Liver (tissue), 8 donors: ENCODE measurements at regions not wholly inside any gene's neighbourhood (a gene's known extent, or its start where the extent isn't known, plus 50 kb on each side); places are given as distances from the start of the nearest gene placed in this dataset.

Experiments used
- DNase-seq: peaks from one replicate; pipeline ENCODE4 v3.0.0-alpha.2; 2017; ENCODE audit warnings: low spot score
- H3K27ac ChIP-seq, 2 donors: one replicate each; pipeline ENCODE4 v1.7.0; 2013; ENCODE audit warnings: inconsistent platforms in 2 of 2, low read length in 2 of 2, control low read depth in 1 of 2, low read depth in 1 of 2, mild to moderate bottlenecking in 1 of 2
- H3K27me3 ChIP-seq, 4 donors: one replicate each; pipeline versions ENCODE4 v1.6.1 to v1.7.0; 2013; ENCODE audit warnings: low read length in 3 of 4, inconsistent platforms in 1 of 4, mild to moderate bottlenecking in 1 of 4, moderate library complexity in 1 of 4; ENCODE audit not compliant: control insufficient read depth in 4 of 4, insufficient read depth in 4 of 4
- H3K36me3 ChIP-seq, 4 donors: one replicate each; pipeline versions ENCODE4 v1.6.1 to v1.7.0; 2013; ENCODE audit warnings: low read length in 3 of 4, mild to moderate bottlenecking in 3 of 4, low read depth in 1 of 4, moderate library complexity in 1 of 4; ENCODE audit not compliant: control insufficient read depth in 4 of 4, insufficient read depth in 3 of 4
- H3K4me1 ChIP-seq, 4 donors: one replicate each; pipeline versions ENCODE4 v1.6.1 to v1.7.0; 2013; ENCODE audit warnings: low read length in 3 of 4, mild to moderate bottlenecking in 3 of 4, moderate library complexity in 1 of 4; ENCODE audit not compliant: control insufficient read depth in 4 of 4, insufficient read depth in 4 of 4
- H3K4me3 ChIP-seq, 3 donors: one replicate each; pipeline versions ENCODE4 v1.6.1 to v1.7.0; 2013; ENCODE audit warnings: low read length in 3 of 3, control low read depth in 1 of 3, low read depth in 1 of 3, mild to moderate bottlenecking in 1 of 3
- H3K9ac ChIP-seq, 2 donors: one replicate each; pipeline ENCODE4 v1.7.0; 2013; ENCODE audit warnings: low read length in 2 of 2, mild to moderate bottlenecking in 2 of 2, moderate library complexity in 2 of 2, control low read depth in 1 of 2, low read depth in 1 of 2
- H3K9me3 ChIP-seq, 4 donors: one replicate each; pipeline versions ENCODE4 v1.6.1 to v1.7.0; 2013; ENCODE audit warnings: low read length in 3 of 4; ENCODE audit not compliant: control insufficient read depth in 4 of 4
- CTCF ChIP-seq: fragments of 150-350 bp; IDR thresholded peaks from 2 replicates; pipeline ENCODE4 v1.5.1; 2017; ENCODE audit warnings: improper control_type of control experiment, low read depth, low read length; ENCODE audit not compliant: missing input control
- FOXA1 ChIP-seq: IDR thresholded peaks from 2 replicates; pipeline ENCODE4 v1.6.1; 2016; ENCODE audit warnings: antibody characterized with exemption
- FOXA2 ChIP-seq: IDR thresholded peaks from 2 replicates; pipeline ENCODE4 v1.6.1; 2016; ENCODE audit warnings: antibody characterized with exemption
- GABPA ChIP-seq, 2 donors: IDR thresholded peaks in 1 of 2; conservative IDR thresholded peaks in 1 of 2; 2 replicates each; pipeline ENCODE4 v1.6.1; 2016; ENCODE audit warnings: antibody characterized with exemption in 2 of 2, mild to moderate bottlenecking in 1 of 2, moderate library complexity in 1 of 2
- HNF4A ChIP-seq, 2 donors: conservative IDR thresholded peaks; 2 replicates each; pipeline ENCODE4 v1.6.1; 2016; ENCODE audit warnings: antibody characterized with exemption in 2 of 2, mild to moderate bottlenecking in 2 of 2
- HNF4G ChIP-seq: IDR thresholded peaks from 2 replicates; pipeline ENCODE4 v1.6.1; 2016; ENCODE audit warnings: antibody characterized with exemption
- JUND ChIP-seq, 2 donors: IDR thresholded peaks; 2 replicates each; pipeline ENCODE4 v1.6.1; 2016; ENCODE audit warnings: antibody characterized with exemption in 2 of 2
- REST ChIP-seq: IDR thresholded peaks from 2 replicates; pipeline ENCODE4 v1.6.1; 2016; ENCODE audit warnings: antibody characterized with exemption, mild to moderate bottlenecking
- RXRA ChIP-seq, 2 donors: IDR thresholded peaks; 2 replicates each; pipeline ENCODE4 v1.6.1; 2017 to 2018; ENCODE audit warnings: antibody characterized with exemption in 2 of 2, mild to moderate bottlenecking in 1 of 2
- whole genome bisulfite sequencing: extraction: QIAGEN DNeasy Blood & Tissue Kit; methylation state at CpG from one replicate; pipeline ENCODE4 v1.1.7; 2013; 5-methylcytosine and 5-hydroxymethylcytosine counted together
- TF ChIP-seq, protein P1 (sequence below): IDR thresholded peaks from 2 replicates; pipeline ENCODE4 v1.6.1; 2016; ENCODE audit warnings: antibody characterized with exemption
- TF ChIP-seq, protein P2 (sequence below): IDR thresholded peaks from 2 replicates; pipeline ENCODE4 v1.6.1; 2016; ENCODE audit warnings: antibody characterized with exemption
- donor health status: healthy.
- donor health status: healthy.
- donor health status: healthy.
- donor health status: healthy.
- donor health status: healthy.

DNA sequence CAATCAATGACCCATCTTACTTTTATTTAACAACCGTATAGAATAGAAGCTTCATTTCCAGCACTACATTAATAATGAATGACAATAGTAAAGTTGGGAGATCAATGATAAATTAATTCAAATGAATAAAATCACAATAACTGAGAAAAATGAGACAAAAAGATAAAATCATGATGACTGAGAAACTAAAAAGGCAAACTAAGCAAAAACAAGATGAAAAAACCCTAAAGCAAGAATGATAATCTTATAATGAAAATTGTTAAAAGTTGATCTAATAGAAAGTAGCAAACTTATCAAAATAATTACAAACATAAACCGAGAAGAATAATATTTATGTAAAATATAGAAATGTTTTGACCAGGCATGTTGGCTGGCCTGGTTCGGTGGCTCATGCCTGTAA is 130.4 kb upstream of the INPP4B start:
- TF ChIP-seq GABPA (IDR thresholded peaks at IDR 0.05 in 1 of 2, conservative IDR thresholded peaks at IDR 0.05 in 1 of 2): no peak
- TF ChIP-seq, protein P1, sequence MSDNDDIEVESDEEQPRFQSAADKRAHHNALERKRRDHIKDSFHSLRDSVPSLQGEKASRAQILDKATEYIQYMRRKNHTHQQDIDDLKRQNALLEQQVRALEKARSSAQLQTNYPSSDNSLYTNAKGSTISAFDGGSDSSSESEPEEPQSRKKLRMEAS: no peak
- no peak for TF ChIP-seq JUND (IDR thresholded peaks at IDR 0.05)
- TF ChIP-seq, protein P2, sequence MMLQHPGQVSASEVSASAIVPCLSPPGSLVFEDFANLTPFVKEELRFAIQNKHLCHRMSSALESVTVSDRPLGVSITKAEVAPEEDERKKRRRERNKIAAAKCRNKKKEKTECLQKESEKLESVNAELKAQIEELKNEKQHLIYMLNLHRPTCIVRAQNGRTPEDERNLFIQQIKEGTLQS: no peak
- Histone ChIP-seq H3K27me3 (peaks cover 0 to 3% (median 0%) of the 10 kb centered on the region in 4 donors), H3K27ac (no peak overlapping the region), H3K4me1 (no peaks in the 10 kb centered on the region), H3K9ac (no peak overlapping the region), H3K36me3 (no peaks in the 10 kb centered on the region), H3K9me3 (no peaks in the 10 kb centered on the region), H3K4me3 (no peak overlapping the region)
- DNase-seq: no peak
- WGBS: 82% methylated on average over 3 of the region's 3 CpGs

- H3K36me3 ChIP-seq: no peaks in the 10 kb centered on the region
- TF ChIP-seq RXRA (IDR thresholded peaks at IDR 0.05): no peak
- no peak for TF ChIP-seq REST
- TF ChIP-seq HNF4A (conservative IDR thresholded peaks at IDR 0.05): no peak
- no peak for TF ChIP-seq HNF4G
- TF ChIP-seq CTCF: no peak
- no peak for TF ChIP-seq GABPA (IDR thresholded peaks at IDR 0.05 in 1 of 2, conservative IDR thresholded peaks at IDR 0.05 in 1 of 2)
- no peak for TF ChIP-seq FOXA2
- H3K9ac ChIP-seq: no peak overlapping the region
- H3K9me3 ChIP-seq: no peaks in the 10 kb centered on the region
- H3K4me3 ChIP-seq: no peak overlapping the region
- no peak for DNase-seq
- H3K27me3 ChIP-seq: peaks cover 0 to 3% (median 0%) of the 10 kb centered on the region in 4 donors
- WGBS: 89% methylated on average over 1 of the region's 1 CpG
- no peak overlapping the region for H3K27ac ChIP-seq
- H3K4me1 ChIP-seq: no peaks in the 10 kb centered on the region
These were observed 131.1 kb upstream of the INPP4B start for GRCh38 chr4:142977182-142977581.

DNA sequence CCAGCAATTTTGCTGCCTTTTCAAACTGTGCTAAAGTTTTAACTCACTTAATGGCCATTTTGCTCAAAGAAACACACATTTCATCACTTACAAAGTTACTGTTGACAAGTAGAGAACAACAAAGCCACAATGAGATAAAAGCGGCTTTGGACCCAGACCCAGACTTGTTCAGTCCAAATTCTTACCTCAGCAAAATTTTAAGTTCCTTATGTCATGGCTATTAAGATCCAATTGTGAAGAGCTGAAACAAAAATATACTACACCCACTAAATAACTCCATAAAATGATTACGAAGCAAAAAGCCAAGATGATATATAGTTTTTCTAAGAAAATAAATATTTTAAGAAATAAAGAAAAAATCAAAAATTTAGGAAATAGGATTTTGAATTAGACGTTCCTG is 137.0 kb upstream of the INPP4B start:
- Histone ChIP-seq H3K27ac (no peak overlapping the region), H3K9ac (no peak overlapping the region), H3K36me3 (no peaks in the 10 kb centered on the region), H3K4me3 (no peak overlapping the region), H3K27me3 (peaks cover 0 to 3% (median 0%) of the 10 kb centered on the region in 4 donors), H3K9me3 (no peaks in the 10 kb centered on the region), H3K4me1 (no peaks in the 10 kb centered on the region)
- WGBS: 63% methylated on average over 3 of the region's 3 CpGs
- TF ChIP-seq REST (no peak), CTCF (no peak), FOXA1 (no peak)
- no peak for DNase-seq
